Fibroblast of peridontal ligament (primary cell): ENCODE measurements at regions not wholly inside any gene's neighbourhood (a gene's known extent, or its start where the extent isn't known, plus 50 kb on each side); places are given as distances from the start of the nearest gene placed in this dataset.
"Not testable (repeated sequence)": the region's sequence is repeated elsewhere in the genome, so short reads cannot be mapped to it uniquely, and the experiment has no call there.

Experiments
- DNase-seq: peaks from one replicate; pipeline ENCODE4 v3.0.0-alpha.2; 2010; ENCODE audit errors: extremely low read depth

DNA sequence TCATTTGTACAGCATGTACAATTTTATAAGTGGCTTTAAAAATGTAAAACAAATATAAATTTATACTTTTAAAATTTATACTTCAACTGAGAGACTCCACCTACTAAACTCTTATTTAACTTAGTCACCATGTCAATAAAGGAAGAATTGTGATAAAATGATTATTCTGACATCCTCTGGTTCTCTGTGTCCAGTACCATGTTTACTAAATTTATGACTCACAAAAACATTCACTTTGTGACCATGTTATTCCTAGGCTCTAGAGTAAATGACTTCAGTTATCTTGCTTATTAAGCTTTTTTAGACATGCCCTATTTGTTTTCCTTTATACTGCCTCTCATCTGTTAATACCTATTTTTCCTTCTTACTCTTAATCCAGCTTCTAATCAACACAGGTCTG lies 959.6 kb upstream of the SLC39A10 start:
- no peak for DNase-seq

DNA sequence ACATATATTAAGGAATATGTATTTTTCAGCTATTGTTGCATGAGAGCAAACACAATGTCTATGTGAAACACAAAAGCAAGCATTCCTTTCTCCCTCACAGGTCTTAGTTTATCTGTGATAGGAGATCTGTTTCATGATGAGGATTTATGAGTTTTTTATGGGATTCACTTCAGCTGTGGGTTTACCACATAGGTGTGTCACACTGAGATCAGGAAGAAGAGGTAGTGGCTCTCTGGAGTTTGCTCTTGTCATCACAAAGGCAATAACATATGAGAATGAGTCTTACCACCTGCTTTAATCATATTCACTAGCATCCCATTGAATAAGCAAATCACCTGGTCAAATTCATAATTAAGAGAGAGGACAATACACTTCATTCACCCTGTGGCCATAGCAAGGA lies 960.3 kb upstream of the SLC39A10 start:
- no peak for DNase-seq

- DNase-seq: no peak
Observed at GRCh38 chr2:194686569-194686968, 970.5 kb upstream of the SLC39A10 start.

- no peak for DNase-seq
Observed at GRCh38 chr2:194674043-194674442, 983.0 kb upstream of the SLC39A10 start.

DNA sequence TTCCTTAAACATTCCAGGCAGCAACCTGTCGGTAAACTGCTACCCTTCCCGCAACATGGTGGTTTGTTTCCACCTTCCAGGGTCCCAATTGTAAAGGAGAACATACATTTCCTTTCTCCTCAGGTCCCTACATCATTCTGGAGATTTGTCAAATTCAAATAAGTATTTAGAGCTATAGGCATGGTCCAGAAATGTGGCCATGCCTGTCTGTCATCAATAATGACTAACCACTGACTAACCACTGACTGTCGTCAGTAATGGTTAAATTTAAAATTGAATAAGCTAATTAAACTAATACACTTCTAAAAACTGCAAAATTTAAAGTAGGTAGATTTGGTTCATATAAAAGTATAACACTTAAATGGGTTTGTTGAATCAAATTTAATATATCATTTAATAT lies 984.0 kb upstream of the SLC39A10 start:
- no peak for DNase-seq

GRCh38 chr2:194661431-194661830 lies 995.6 kb upstream of the SLC39A10 start:
- DNase-seq: no peak

GRCh38 chr2:194639057-194639456 lies 1018.0 kb upstream of the SLC39A10 start:
- DNase-seq: not testable (repeated sequence)

GRCh38 chr2:194621945-194622344 lies 1035.1 kb upstream of the SLC39A10 start:
- no peak for DNase-seq

DNA sequence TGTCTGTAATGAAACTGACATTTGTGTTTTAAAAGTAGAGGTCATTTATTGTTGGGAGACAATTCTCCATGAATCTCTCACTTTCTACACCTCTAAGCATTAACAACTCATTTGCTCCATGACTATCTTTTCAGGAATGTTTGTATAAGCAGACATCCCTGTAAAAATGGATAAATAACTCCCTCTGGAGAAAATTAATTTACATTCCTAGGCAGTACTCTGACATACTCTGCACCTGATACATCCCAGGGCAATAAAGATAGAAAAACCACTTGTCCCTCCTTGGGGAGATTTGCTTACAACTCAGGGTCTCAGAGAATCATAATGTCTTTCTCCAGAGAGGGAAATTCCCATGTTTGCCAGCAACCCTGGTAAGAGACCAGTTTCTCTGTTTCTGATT lies 1037.7 kb upstream of the SLC39A10 start:
- DNase-seq: no peak

- no peak for DNase-seq
Observed at GRCh38 chr2:194618432-194618831, 1038.6 kb upstream of the SLC39A10 start.

DNA sequence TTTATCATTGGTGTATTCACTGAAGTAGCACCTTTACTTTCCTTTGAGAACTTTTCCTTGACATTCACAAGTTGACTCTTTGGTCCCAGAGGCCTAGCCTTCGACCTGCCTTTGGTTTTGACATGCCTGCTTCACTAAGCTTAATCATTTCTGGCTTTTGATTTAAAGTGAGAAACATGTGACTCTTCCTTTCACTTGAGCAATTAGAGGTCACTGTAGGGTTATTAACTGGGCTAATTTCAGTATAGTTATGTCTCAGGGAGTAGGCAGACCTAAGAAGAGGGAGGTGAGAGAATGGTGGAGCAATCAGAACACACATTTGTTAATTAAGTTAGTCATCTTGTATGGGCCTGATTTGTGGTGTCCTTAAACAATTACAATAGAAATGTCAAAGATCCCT lies 1040.7 kb upstream of the SLC39A10 start:
- no peak for DNase-seq

GRCh38 chr2:194610297-194610696 lies 1046.7 kb upstream of the SLC39A10 start:
- DNase-seq: no peak

DNA sequence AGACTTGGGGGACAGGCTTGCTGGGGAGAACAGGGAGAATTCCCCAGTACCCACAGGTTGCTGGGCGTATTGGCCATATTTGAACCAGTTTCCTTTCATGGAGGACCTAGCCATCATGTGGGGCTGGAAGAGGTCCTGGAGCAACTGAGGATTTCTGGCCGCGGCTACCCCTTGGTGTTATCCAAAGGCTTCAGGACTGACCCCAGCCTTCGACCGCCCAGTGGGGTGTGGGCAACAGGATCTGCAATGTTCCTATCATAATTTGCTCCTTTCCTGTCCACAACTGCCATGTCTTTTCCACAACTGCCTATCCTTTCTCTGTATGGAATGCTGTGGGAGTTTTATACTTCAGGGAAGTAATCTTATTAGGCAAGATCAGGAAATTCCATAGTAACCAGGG lies 1053.6 kb upstream of the SLC39A10 start:
- no peak for DNase-seq

DNA sequence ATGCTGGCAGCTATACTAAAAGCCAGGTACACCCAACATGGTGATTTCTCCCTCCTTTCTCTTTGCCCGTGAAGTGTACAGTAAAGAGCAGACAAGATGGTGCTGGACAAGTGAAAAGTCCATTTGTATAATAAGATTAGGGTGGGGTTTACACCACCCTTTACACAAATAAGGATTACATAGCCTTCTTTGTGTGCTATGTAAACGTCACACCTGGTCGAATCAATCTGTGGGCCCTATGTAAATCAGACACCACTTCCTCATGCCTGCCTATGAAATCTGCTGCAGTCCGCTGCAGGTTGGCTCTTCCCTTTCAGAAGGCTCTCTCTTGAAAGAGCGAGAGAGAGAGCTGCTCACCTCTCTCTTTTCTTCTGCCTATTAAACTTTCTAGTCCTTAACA lies 1054.3 kb upstream of the SLC39A10 start:
- no peak for DNase-seq

- no peak for DNase-seq
Observed at GRCh38 chr2:194591192-194591591, 1065.8 kb upstream of the SLC39A10 start.

GRCh38 chr2:194587739-194588270 lies 1069.2 kb upstream of the SLC39A10 start:
- no peak for DNase-seq

- DNase-seq: no peak
Observed at GRCh38 chr2:194567661-194568017, 1089.4 kb upstream of the SLC39A10 start.

- DNase-seq: no peak
Observed at GRCh38 chr2:194566907-194567660, 1089.9 kb upstream of the SLC39A10 start.

DNA sequence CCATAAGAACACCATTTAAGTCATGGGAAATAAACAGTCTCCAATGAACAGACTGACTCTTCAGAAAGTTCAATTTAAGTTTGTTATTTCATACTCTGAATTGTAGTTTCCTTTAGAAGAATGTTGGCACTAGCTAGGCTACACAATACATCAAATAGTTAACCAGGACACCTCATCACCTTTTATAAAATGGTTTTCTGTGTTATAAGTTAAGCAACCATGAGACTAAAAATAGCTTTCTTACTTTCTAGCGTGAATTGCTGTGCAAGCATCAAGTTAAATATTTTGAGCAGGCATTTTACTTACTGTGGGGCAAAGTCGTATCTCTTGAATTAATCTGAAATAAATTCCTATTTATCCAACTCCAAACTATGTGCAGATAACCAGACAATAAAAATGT lies 1092.6 kb upstream of the SLC39A10 start:
- DNase-seq: no peak

DNA sequence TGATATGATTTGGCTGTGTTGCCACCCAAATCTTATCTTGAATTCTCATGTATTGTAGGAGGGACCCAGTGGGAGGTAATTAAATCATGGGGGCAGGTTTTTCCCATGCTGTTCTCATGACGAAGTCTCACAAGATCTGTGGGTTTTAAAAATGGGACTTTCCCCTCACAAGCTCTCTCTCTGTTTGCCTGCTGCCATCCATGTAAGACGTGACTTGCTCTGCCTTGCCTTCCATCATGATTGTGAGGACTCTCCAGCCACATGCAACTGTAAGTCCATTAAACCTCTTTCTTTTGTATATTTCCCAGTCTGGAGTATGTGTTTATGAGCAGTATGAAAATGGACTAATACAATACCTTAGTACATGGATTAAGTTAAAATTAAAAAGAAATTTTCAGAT lies 1094.7 kb upstream of the SLC39A10 start:
- no peak for DNase-seq

DNA sequence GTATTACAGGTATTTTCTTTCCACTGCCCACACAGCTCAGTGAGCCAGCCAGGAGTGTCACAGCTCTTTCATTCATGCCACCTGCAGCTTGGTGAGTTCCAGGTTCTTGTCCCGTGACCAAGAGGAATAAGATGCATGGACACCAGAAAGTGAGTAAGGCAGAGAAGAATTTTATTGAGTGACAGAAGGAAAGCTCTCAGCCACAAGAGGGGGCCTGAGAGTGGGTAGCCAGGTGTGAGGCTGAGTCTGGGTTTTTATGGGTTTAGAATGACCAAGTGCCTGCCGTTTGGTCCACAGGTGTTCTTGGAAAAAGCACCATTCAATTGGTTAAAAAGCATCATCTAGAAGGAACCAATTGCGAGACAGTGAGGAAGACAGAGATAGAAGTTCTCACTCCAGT lies 1097.1 kb upstream of the SLC39A10 start:
- DNase-seq: no peak

DNA sequence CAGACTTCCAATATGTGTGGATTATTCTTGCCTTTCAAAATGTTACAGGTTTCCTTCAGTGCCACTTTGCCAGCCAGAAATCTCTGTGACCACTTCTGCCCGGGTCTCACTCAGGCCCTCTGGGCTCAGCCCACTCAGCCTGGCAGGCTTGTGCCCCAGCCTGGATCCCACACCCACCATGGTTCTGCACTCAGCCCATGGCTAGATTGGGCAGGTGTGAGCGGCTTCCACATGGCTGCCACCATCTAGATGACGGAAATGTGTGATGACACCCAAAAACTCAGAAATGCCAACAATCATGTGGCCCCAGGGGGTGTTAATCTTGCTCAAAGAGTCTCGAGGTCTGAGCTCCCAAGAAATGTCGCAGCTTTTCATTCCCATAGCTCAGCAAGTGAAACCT lies 1097.5 kb upstream of the SLC39A10 start:
- no peak for DNase-seq

DNA sequence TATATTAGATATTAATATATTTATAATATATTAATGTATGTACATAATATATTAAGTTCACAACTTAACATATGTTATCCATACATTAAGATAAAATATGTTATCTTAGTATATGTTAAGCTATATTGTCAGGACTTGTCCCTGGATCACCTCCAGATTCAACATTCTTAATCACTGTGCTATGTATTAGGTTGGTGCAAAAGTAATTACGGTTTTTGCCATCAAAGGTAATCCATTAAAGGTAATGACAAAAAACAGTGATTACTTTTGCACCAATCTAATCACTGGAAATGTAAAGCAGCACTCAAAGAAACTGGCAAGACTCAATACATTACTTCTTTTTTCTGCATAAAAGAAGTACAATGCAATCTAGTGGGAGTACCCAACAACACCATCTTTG lies 1099.0 kb upstream of the SLC39A10 start:
- no peak for DNase-seq

DNA sequence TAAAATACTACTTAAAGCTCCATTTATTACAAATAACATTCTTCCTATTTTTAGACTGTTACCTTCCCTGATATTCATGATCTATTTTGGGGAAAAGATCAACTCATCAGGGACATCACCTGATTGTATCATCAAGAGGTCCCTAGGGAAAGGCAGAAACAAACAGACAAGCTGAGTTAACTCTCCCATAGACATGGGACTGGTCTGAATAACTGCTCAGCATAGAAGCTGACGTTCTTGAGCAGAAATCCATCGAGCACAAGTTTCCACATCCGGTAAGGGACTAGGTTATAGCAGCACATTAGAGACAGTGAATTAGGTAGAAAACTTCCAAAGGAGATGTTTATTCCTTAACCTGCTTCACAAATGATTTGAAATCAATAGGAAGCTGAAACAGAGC lies 1100.4 kb upstream of the SLC39A10 start:
- no peak for DNase-seq
